PC-3 (cell line): ENCODE measurements at regions not wholly inside any gene's neighbourhood (a gene's known extent, or its start where the extent isn't known, plus 50 kb on each side); places are given as distances from the start of the nearest gene placed in this dataset.
"Not testable (repeated sequence)": the region's sequence is repeated elsewhere in the genome, so short reads cannot be mapped to it uniquely, and the experiment has no call there.

Experiments
- ATAC-seq: fragments of 200-7000 bp; cut with Tn5 transposase; 2 replicates; pipeline ENCODE4 v1.9.1; 2020; ENCODE audit warnings: mild to moderate bottlenecking, moderate library complexity
- BruUV-seq: library from RNA; stranded (reverse); fragments of 400-500 nt; replicated peaks from 2 replicates; lab custom pipeline; 2021; lab: Mats Ljungman, UMichigan
- CTCF ChIA-PET: fragments of 300-600 bp; sonication (Branson Sonifier 250); formaldehyde crosslinking; loops from one replicate; lab custom pipeline; 2022; ENCODE audit warnings: antibody characterized with exemption; lab: Charles Lee
- POLR2A ChIA-PET: fragments of 300-600 bp; sonication (Branson Sonifier 250); formaldehyde crosslinking; loops from one replicate; lab custom pipeline; 2022; ENCODE audit warnings: antibody characterized with exemption; ENCODE audit not compliant: unreplicated experiment; lab: Charles Lee
- DNase-seq: peaks from one replicate; pipeline ENCODE4 v3.0.0-alpha.2; 2015
- H2AFZ ChIP-seq: fragments of 300-600 bp; sonication (generic); 2 replicates; pipeline ENCODE4 v1.6.0; 2016; ENCODE audit warnings: antibody characterized with exemption, low read length
- H3F3A ChIP-seq: fragments of 300-600 bp; sonication (generic); one replicate; pipeline ENCODE4 v1.6.0; 2017; ENCODE audit warnings: antibody characterized with exemption, low read length, control low read depth, mild to moderate bottlenecking; ENCODE audit not compliant: unreplicated experiment
- H3K27ac ChIP-seq: fragments of 300-600 bp; sonication (generic); 2 replicates; pipeline ENCODE4 v1.5.1; 2016; ENCODE audit warnings: mild to moderate bottlenecking, low read length
- H3K27me3 ChIP-seq: fragments of 300-600 bp; sonication (generic); 2 replicates; pipeline ENCODE4 v1.6.1; 2016; ENCODE audit warnings: low read length, mixed read lengths
- H3K36me3 ChIP-seq: fragments of 300-600 bp; sonication (generic); 2 replicates; pipeline ENCODE4 v1.6.1; 2016; ENCODE audit warnings: low read depth, mixed run types, low read length, mixed read lengths
- H3K4me1 ChIP-seq: fragments of 300-600 bp; sonication (generic); 2 replicates; pipeline ENCODE4 v1.5.1; 2016; ENCODE audit warnings: low read length; ENCODE audit not compliant: insufficient read depth
- H3K4me2 ChIP-seq: fragments of 300-600 bp; sonication (generic); 2 replicates; pipeline ENCODE4 v1.6.0; 2016; ENCODE audit warnings: low read length
- H3K4me3 ChIP-seq: fragments of 300-600 bp; sonication (generic); 2 replicates; pipeline ENCODE4 v1.5.1; 2016; ENCODE audit warnings: mild to moderate bottlenecking, low read length, mixed read lengths
- H3K79me2 ChIP-seq: fragments of 300-600 bp; sonication (generic); 2 replicates; pipeline ENCODE4 v1.6.1; 2017; ENCODE audit warnings: low read length, mixed read lengths
- H3K9ac ChIP-seq: fragments of 300-600 bp; sonication (generic); 2 replicates; pipeline ENCODE4 v1.6.0; 2016; ENCODE audit warnings: mild to moderate bottlenecking, low read length
- H3K9me2 ChIP-seq: fragments of 300-600 bp; sonication (generic); replicated peaks from 2 replicates; pipeline ENCODE4 v1.6.1; 2016; ENCODE audit warnings: mixed run types, low read length, mixed read lengths
- H3K9me3 ChIP-seq: fragments of 300-600 bp; sonication (generic); 2 replicates; pipeline ENCODE4 v1.6.1; 2016; ENCODE audit warnings: low read length, mixed read lengths
- H4K20me1 ChIP-seq: fragments of 300-600 bp; sonication (generic); 2 replicates; pipeline ENCODE4 v1.6.1; 2016; ENCODE audit warnings: low read length, mixed read lengths
- EZH2 ChIP-seq: fragments of 300-600 bp; sonication (generic); IDR thresholded peaks from one replicate; pipeline ENCODE4 v1.6.1; 2017; ENCODE audit warnings: antibody characterized with exemption, mild to moderate bottlenecking, low read length; ENCODE audit not compliant: unreplicated experiment
- EZH2phosphoT487 ChIP-seq: fragments of 300-600 bp; sonication (generic); IDR thresholded peaks from 2 replicates; pipeline ENCODE4 v1.6.1; 2018; ENCODE audit warnings: mild to moderate bottlenecking, antibody characterized with exemption, low read length, borderline replicate concordance
- intact Hi-C: fragments of 100-400 bp; cut with micrococcal nuclease; formaldehyde crosslinking; loops from 2 replicates; pipeline ENCODE4 v1.9.0; 2023
- TF ChIP-seq, protein P1 (sequence below): fragments of 300-600 bp; sonication (generic); conservative IDR thresholded peaks from 2 replicates; pipeline ENCODE4 v1.5.1; 2017; ENCODE audit warnings: antibody characterized with exemption, low read depth, mild to moderate bottlenecking, low read length

DNA sequence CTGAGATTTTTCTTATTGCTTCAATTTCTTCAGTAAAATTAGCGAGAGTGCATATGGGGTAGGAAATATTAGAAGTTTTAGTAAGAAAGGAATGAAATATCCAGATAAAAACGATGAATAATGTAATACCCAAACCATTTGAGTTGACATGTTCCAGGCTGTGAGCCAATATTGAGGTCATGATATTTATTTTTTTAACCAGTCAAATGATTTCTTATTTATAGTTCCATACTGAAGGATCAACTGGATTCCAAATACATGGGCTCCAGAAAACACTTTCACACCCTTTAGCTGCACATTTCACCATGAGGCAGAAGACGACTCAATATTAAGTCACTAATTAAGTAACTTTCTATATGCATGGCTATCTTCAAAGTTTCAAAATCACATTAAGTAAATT lies 312.5 kb downstream of the PPP1R3A start:
- POLR2A ChIA-PET = no interaction called here
- no peak overlapping the region for H3K9ac ChIP-seq
- no peak overlapping the region for H3K4me3 ChIP-seq
- CTCF ChIA-PET = no interaction called here
- H3K4me1 ChIP-seq = no peaks in the 10 kb centered on the region
- ATAC-seq (no peak), DNase-seq (no peak)
- no peak overlapping the region for H3K4me2 ChIP-seq
- H2AFZ ChIP-seq = no peak overlapping the region
- no peak for TF ChIP-seq EZH2
- H3K27ac ChIP-seq = no peak overlapping the region
- no peaks in the 10 kb centered on the region for H3K9me2 ChIP-seq
- H3K36me3 ChIP-seq = no peaks in the 10 kb centered on the region
- H3K27me3 ChIP-seq = no peaks in the 10 kb centered on the region
- no peaks in the 10 kb centered on the region for H4K20me1 ChIP-seq
- no peaks in the 10 kb centered on the region for H3K9me3 ChIP-seq
- no peaks in the 10 kb centered on the region for H3F3A ChIP-seq
- intact Hi-C loops = no loop called here
- no TSS peak for BruUV-seq
- no peaks in the 10 kb centered on the region for H3K79me2 ChIP-seq

DNA sequence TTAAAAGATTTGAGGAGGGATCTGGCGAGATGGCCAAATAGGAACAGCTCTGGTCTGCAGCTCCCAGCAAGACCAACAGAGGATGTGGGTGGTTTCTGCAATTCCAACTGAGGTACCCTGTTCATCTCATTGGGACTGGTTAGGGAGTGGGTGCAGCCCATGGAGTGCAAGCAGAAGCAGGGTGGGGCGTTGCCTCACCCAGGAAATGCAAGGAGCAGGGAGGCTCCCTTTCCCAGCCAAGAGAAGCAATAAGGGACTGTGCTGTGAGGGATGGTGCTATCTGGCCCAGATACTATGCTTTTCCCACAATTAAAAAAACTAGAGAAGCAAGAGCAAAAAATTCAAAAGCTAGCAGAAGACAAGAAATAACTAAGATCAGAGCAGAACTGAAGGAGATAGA lies 318.4 kb downstream of the PPP1R3A start:
- H3K9me2 ChIP-seq, H3K4me3 ChIP-seq, H2AFZ ChIP-seq, H3K79me2 ChIP-seq, H3K9me3 ChIP-seq, H3K4me1 ChIP-seq, ATAC-seq, intact Hi-C loops, H4K20me1 ChIP-seq, H3K4me2 ChIP-seq, H3K9ac ChIP-seq, DNase-seq, BruUV-seq, H3K27me3 ChIP-seq, CTCF ChIA-PET, H3F3A ChIP-seq, POLR2A ChIA-PET, H3K27ac ChIP-seq, H3K36me3 ChIP-seq: not testable (repeated sequence)

DNA sequence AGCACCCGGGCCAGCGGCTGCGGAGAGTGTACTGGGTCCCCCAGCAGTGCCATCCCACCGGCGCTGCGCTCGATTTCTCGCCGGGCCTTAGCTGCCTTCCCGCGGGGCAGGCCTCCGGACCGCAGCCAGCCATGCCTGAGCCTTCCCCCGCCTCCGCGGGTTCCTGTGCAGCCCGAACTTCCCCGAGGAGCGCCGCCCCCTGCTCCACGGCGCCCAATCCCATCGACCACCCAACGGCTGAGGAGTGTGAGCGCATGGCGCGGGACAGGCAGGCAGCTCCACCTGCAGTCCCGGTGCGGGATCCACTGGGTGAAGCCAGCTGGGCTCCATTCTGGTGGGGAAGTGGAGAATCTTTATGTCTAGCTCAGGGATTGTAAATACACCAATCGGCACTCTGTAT lies 325.4 kb downstream of the PPP1R3A start:
- ATAC-seq, H3K4me3 ChIP-seq, BruUV-seq, H4K20me1 ChIP-seq, H3K27ac ChIP-seq, H3K79me2 ChIP-seq, H3F3A ChIP-seq, DNase-seq, H3K9ac ChIP-seq, H3K4me2 ChIP-seq, H3K9me2 ChIP-seq, H3K27me3 ChIP-seq, H3K36me3 ChIP-seq, CTCF ChIA-PET, H2AFZ ChIP-seq, intact Hi-C loops, H3K4me1 ChIP-seq, POLR2A ChIA-PET, H3K9me3 ChIP-seq: not testable (repeated sequence)

DNA sequence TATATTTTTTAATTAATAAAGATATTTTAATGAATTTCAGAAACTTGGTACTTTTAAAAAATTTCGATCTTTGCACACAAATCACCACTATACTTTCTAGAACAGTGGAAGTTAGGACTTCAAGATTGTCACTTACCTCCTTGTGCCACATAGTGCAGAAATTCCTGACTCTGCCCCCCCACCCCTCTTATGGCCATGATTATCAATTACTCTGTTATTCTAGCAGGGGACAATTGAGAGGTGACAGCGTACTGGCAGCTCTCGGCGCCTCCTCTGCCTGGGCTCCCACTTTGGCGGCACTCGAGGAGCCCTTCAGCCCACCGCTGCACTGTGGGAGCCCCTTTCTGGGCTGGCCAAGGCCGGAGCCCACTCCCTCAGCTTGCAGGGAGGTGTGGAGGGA lies 325.9 kb downstream of the PPP1R3A start:
- H3K9me2 ChIP-seq, H3K4me2 ChIP-seq, H3K4me1 ChIP-seq, intact Hi-C loops, BruUV-seq, H3K9me3 ChIP-seq, H3K9ac ChIP-seq, H2AFZ ChIP-seq, H3K27ac ChIP-seq, H3K79me2 ChIP-seq, H3K4me3 ChIP-seq, CTCF ChIA-PET, H3K27me3 ChIP-seq, POLR2A ChIA-PET, H4K20me1 ChIP-seq, H3K36me3 ChIP-seq, ATAC-seq, H3F3A ChIP-seq, DNase-seq: not testable (repeated sequence)

DNA sequence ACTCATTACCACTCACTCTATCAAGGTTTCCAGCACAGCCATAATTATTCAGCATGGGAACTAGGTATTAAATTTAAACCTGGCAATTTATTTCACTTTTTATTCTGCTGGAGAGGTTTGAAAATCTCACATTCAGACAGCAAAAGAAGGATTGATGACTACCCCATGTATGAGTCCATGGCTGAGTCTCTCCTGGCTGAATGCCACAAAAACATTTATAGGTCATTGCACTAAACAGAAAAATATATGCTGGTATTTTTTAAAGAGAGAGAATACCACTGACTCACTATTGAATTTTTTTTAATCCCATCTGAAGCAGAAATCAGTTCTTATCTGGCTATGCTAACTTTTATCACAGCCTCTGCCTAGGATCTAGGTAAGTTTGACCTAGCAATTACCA lies 336.3 kb downstream of the PPP1R3A start:
- ATAC-seq = no peak
- intact Hi-C loops = no loop called here
- BruUV-seq = no TSS peak
- Histone ChIP-seq H2AFZ (no peak overlapping the region), H3K9me2 (no peaks in the 10 kb centered on the region), H3K4me3 (no peak overlapping the region), H3K4me2 (no peak overlapping the region), H3K36me3 (no peaks in the 10 kb centered on the region), H3K9ac (no peak overlapping the region), H3K27me3 (no peaks in the 10 kb centered on the region), H3K9me3 (no peaks in the 10 kb centered on the region), H3K4me1 (no peaks in the 10 kb centered on the region), H3K27ac (no peak overlapping the region), H4K20me1 (no peaks in the 10 kb centered on the region), H3F3A (no peaks in the 10 kb centered on the region), H3K79me2 (no peaks in the 10 kb centered on the region)
- DNase-seq = no peak
- ChIA-PET CTCF (no interaction called here), POLR2A (no interaction called here)
- TF ChIP-seq, protein P1, sequence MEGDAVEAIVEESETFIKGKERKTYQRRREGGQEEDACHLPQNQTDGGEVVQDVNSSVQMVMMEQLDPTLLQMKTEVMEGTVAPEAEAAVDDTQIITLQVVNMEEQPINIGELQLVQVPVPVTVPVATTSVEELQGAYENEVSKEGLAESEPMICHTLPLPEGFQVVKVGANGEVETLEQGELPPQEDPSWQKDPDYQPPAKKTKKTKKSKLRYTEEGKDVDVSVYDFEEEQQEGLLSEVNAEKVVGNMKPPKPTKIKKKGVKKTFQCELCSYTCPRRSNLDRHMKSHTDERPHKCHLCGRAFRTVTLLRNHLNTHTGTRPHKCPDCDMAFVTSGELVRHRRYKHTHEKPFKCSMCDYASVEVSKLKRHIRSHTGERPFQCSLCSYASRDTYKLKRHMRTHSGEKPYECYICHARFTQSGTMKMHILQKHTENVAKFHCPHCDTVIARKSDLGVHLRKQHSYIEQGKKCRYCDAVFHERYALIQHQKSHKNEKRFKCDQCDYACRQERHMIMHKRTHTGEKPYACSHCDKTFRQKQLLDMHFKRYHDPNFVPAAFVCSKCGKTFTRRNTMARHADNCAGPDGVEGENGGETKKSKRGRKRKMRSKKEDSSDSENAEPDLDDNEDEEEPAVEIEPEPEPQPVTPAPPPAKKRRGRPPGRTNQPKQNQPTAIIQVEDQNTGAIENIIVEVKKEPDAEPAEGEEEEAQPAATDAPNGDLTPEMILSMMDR = no peak
- TF ChIP-seq EZH2 = no peak
- no peak for TF ChIP-seq EZH2phosphoT487

DNA sequence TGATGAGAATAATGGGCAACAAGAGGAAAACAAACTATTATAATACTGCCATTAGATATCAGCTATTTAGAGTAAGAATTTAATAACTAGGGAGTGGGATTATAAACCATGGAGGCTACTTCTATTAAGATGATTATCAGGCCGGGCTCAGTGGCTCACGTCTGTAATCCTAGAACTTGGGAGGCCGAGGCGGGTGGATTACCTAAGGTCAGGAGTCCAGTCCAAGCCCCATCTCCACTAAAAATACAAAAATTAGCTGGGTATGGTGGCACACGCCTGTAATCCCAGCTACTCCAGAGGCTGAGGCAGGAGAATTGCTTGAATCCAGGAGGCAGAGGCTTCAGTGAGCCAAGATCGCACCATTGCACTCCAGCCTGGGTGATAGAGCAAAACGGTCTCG lies 355.6 kb downstream of the PPP1R3A start:
- CTCF ChIA-PET, H3F3A ChIP-seq, H2AFZ ChIP-seq, BruUV-seq, H3K27me3 ChIP-seq, H3K27ac ChIP-seq, H3K4me1 ChIP-seq, POLR2A ChIA-PET, H3K4me3 ChIP-seq, H3K36me3 ChIP-seq, ATAC-seq, H3K4me2 ChIP-seq, DNase-seq, H4K20me1 ChIP-seq, H3K79me2 ChIP-seq, intact Hi-C loops, H3K9ac ChIP-seq, H3K9me2 ChIP-seq, H3K9me3 ChIP-seq: not testable (repeated sequence)
